GM18907 (cell line): ENCODE measurements at regions not wholly inside any gene's neighbourhood (a gene's known extent, or its start where the extent isn't known, plus 50 kb on each side); places are given as distances from the start of the nearest gene placed in this dataset.
"Not testable (repeated sequence)": the region's sequence is repeated elsewhere in the genome, so short reads cannot be mapped to it uniquely, and the experiment has no call there.

ENCODE experiments used
- ATAC-seq: cut with Tn5 transposase; IDR thresholded peaks from one replicate; pipeline ENCODE4 v1.9.1; 2021; ENCODE audit warnings: mild to moderate bottlenecking, moderate library complexity; ENCODE audit not compliant: unreplicated experiment

- ATAC-seq, result not testable (repeated sequence)
Observed at GRCh38 chr2:179385756-179386155, 121.1 kb upstream of the SESTD1 start.

DNA sequence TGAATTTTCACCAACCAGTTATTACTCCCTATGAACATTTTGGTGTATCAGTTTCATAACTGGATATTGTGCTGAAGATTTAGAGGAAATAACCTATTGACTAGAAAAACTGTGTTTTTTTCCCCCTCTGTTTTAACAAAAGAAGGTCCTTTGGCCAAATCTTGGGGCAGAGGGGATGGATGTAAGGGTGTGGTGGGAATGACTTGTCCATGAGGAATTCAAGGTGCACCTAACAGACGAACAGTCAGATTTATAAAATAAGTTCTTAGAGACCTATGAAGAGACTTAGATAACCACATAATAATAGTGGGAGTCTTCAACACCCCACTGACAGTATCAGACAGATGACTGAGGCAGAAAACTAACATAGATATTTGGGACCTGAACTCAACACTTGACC is 119.3 kb upstream of the SESTD1 start:
- ATAC-seq, result no peak

- ATAC-seq, result no peak
Observed at GRCh38 chr2:179377296-179377695, 112.7 kb upstream of the SESTD1 start.

DNA sequence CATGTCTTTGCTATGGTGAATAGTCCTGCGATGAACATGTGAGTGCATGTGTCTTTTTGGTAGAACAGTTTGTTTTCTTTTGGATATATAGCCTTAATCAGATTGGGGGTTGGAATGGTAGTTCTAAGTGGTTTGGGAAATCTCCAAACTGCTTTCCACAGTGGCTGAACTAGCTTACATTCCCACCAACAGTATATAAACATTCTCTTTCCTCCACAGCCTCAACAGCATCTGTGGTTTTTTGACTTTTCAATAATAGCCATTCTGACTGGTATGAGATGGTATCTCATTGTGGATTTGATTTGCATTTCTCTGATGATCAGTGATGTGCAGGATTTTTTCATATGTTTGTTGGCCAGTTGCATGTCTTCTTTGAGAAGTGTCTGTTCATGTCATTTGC is 112.2 kb upstream of the SESTD1 start:
- no peak for ATAC-seq

DNA sequence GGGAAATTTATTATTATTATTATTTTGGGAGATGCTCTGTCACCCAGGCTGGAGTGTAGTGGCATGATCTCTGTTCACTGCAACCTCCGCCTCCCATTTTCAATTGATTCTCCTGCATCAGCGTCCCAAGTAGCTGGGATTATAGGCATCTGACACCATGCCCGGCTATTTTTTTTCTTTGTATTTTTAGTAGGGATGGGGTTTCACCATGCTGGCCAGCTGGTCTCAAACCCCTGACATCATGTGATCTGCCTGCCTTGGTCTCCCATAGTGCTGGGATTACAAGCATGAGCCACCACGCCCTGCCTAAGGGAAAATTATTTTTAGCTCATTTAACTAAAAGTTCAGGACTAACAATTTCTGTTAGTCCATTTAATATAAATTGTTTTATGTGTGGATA is 109.2 kb upstream of the SESTD1 start:
- ATAC-seq, result no peak

- ATAC-seq, result not testable (repeated sequence)
Observed at GRCh38 chr2:179365561-179365960, 100.9 kb upstream of the SESTD1 start.

DNA sequence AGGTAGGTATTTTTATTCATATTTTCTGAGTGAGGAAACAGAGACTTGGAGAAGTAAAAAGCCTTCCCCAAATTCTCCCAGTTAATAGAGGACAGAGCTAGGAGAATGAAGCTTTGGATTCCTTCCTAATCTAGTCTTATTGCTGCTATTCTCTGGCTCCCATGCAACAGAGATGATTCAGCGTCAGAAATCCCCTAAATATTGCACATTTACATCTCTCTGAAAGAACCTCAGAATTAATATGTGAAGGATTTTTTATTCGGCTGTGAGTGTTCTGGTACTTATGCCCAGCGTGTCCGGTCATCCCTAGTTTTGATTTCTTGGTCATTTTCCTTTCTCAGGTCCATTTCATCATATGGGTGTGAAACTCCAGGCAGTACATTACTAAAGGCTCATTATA is 91.2 kb upstream of the SESTD1 start:
- no peak for ATAC-seq

- no peak for ATAC-seq
Observed at GRCh38 chr2:179354739-179355537, 90.3 kb upstream of the SESTD1 start.

- no peak for ATAC-seq
Observed at GRCh38 chr2:179354296-179354695, 89.7 kb upstream of the SESTD1 start.

- ATAC-seq, result no peak
Observed at GRCh38 chr2:179352181-179352580, 87.5 kb upstream of the SESTD1 start.

GRCh38 chr2:179351057-179351456 is 86.4 kb upstream of the SESTD1 start:
- ATAC-seq, result no peak

GRCh38 chr2:179349670-179350303 is 85.2 kb upstream of the SESTD1 start:
- peak; percentile 66 for ATAC-seq

GRCh38 chr2:179348906-179349305 is 84.3 kb upstream of the SESTD1 start:
- no peak for ATAC-seq

DNA sequence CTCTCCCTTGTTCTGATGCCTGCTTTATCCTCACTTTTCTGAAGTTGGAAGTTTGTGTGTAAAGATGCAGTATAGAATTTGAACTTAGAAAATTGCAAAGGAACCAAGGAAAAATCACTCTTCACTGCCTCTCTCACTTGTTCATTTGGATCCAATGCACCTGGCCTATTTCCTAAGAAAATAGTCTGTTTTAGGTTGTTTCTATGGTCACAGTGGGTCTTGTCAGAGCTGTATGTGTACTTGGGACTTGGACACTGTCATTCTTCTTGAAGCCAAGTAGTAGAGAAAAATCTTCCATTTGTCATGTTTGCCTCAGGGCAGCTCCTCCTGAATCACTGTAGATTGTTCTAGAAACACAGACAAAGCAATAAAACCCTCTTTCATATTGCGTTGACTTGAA is 80.3 kb upstream of the SESTD1 start:
- no peak for ATAC-seq

GRCh38 chr2:179344280-179344964 is 79.8 kb upstream of the SESTD1 start:
- no peak for ATAC-seq

- no peak for ATAC-seq
Observed at GRCh38 chr2:179343945-179344279, 79.3 kb upstream of the SESTD1 start.

DNA sequence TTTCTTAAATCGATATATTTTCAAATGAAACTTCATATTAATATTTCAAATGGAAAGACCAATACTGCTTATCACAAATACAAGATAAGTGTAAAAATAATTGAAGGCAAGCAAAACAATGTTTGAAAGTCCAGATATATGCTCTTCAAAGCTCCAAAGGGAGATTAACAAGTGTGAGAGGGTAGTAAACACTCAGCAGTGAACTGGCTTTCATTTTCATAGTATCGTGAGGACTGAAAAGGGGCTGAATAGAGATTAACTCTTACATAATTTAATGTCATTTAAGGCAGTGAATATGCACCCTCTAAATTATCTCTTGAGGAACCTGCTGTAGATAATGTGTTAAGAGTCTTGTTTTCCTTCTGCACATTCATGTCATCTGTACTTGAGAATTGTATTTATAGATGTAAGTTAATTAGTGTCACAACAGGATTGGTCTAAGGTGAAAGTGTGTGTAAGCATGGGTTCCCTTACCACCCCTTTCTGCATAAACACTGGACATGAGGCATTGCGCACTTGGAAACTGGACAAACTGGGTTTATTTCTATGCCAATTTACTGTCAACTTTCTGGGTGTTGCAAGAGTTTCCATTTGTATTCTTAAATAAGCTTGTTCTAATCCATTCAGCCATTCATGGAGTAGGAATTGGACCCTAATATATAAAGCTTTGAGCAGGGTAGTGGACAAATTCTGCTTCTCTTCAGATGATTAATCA is 76.7 kb upstream of the SESTD1 start:
- no peak for ATAC-seq

DNA sequence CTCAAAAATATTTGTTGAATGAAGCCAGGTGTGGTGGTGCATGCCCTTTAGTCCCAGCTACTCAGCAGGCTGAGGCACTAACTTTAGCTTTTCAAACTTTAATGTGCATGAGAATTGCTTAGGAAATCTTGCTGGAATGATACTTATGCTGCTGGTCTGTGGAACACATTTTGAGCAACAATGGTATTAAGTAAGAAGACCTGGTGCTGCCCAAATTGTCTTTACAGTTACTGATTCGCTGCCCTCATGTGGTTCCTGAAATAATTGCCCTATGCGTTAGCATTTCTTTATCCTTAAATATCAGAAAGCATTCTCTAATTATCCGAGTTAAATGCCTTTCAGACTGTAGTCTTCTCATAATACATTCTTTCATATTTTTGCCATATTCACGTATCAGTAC is 76.0 kb upstream of the SESTD1 start:
- ATAC-seq, result no peak

DNA sequence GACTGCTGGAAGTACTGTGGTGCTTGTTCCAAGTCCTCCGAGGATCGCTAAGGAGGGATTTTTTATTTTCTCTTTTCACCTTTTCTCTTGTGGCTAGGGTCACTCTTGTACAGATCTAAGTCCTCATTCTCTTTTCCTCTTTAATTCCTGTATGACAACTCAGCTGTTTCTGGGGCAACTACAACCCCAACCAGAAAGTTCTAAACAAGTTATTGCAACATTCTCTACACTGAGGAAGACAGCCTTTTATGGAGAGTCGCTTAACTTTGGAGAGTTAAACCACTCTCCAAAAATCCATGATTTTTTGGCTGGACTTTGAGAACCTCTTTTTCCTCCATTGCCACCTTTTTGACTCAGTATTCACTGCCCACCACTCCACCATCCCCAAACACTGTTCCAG is 74.0 kb upstream of the SESTD1 start:
- ATAC-seq, result no peak

GRCh38 chr2:179336782-179337534 is 72.3 kb upstream of the SESTD1 start:
- no peak for ATAC-seq

DNA sequence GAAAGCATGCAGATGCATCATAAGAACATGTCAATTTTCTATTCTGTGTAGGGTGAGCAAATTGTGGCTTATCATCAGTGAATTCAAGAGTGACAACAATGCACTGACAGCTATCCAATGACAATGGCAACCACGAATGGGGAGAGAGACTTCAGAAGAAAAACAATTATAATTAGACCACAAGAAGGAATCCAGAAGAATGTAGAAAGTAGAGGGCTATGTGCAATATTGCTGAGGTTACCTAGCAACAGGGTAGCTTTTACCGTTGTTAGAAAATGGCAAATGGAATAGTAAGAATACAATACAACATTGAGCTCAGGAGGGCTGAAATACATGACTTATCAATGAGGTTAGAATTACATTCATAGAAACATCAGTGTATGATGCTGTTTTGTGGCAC is 71.1 kb upstream of the SESTD1 start:
- ATAC-seq, result no peak
